ENCODE measurements at regions not wholly inside any gene's neighbourhood (a gene's known extent, or its start where the extent isn't known, plus 50 kb on each side); places are given as distances from the start of the nearest gene placed in this dataset.

DNA sequence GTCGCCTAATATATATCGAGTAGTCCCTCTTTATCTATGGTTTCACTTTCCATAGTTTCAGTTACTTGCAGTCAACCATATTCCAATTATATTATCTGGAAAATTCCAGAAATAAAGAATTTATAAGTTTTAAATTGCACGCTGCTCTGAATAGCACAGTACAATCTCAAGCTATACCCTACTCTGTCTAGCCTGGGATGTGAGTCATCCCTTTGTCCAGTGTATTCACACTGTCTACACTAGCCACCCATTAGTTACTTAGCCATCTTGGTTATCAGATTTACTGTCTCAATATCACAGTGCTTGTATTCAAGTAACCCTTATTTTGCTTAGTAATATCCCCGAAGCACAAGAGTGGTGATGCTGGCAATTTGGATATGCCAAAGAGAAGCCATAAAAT is 72.1 kb upstream of the EOMES start (continued):
- TF ChIP-seq, protein P1, sequence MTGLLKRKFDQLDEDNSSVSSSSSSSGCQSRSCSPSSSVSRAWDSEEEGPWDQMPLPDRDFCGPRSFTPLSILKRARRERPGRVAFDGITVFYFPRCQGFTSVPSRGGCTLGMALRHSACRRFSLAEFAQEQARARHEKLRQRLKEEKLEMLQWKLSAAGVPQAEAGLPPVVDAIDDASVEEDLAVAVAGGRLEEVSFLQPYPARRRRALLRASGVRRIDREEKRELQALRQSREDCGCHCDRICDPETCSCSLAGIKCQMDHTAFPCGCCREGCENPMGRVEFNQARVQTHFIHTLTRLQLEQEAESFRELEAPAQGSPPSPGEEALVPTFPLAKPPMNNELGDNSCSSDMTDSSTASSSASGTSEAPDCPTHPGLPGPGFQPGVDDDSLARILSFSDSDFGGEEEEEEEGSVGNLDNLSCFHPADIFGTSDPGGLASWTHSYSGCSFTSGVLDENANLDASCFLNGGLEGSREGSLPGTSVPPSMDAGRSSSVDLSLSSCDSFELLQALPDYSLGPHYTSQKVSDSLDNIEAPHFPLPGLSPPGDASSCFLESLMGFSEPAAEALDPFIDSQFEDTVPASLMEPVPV (CRISPR knock-in tag; IDR thresholded peaks at IDR 0.05): no peak
- TF ChIP-seq ZBTB7B (CRISPR knock-in tag; IDR thresholded peaks at IDR 0.05) (no peak), ZNF619 (CRISPR knock-in tag; IDR thresholded peaks at IDR 0.05) (no peak), HNF4G (IDR thresholded peaks at IDR 0.05; ENCODE audit: borderline replicate concordance, low read depth, low read length) (no peak), HNF4G (CRISPR knock-in tag; IDR thresholded peaks at IDR 0.05; ENCODE audit: borderline replicate concordance, low read depth) (no peak)

DNA sequence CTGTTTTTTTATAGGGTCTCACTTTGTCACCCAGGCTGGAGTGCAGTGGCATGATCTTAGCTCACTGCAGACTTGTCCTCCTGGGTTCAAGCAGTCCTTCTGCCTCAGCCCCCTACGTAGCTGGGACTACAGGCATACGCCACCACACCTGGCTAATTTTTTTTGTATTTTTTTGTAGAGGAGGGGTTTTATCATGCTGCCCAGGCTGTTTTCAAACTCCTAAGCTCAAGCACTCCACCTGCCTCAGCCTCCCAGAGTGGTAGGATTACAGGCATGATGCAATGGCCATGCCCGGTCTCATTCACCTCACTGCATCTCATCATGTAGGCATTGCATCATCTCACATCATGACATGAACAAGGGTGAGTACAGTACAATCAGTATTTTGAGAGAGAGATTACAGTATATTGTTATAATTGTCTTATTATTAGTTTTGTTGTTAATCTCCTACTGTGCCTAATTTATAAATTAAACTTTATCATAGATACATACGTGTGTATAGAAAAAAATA is 74.3 kb upstream of the EOMES start:
- peaks cover 0 to 3% of the 10 kb centered on the region in 2 experiments; a peak in 1 of 5 replicates for H3K27me3 ChIP-seq (ENCODE audit: control insufficient read depth in 1 of 2, insufficient read depth in 2 of 2, low read length in 2 of 2)
- no peak overlapping the region for H3K27ac ChIP-seq (ENCODE audit: extremely low read length, insufficient read depth, low read length)
- H2AFZ ChIP-seq (ENCODE audit: low read length): no peak overlapping the region
- H3K9ac ChIP-seq (ENCODE audit: insufficient read depth, low read depth, low read length): no peak overlapping the region
- in situ Hi-C loops (cut with HindIII; ENCODE audit: extremely low pct_ligation_motif_present, low pct_unique_long_range_greater_than_20kb): no loop called here
- no TSS peak for BruUV-seq (replicated peaks)
- TF ChIP-seq, protein P2, sequence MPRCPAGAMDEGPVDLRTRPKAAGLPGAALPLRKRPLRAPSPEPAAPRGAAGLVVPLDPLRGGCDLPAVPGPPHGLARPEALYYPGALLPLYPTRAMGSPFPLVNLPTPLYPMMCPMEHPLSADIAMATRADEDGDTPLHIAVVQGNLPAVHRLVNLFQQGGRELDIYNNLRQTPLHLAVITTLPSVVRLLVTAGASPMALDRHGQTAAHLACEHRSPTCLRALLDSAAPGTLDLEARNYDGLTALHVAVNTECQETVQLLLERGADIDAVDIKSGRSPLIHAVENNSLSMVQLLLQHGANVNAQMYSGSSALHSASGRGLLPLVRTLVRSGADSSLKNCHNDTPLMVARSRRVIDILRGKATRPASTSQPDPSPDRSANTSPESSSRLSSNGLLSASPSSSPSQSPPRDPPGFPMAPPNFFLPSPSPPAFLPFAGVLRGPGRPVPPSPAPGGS (CRISPR knock-in tag; IDR thresholded peaks at IDR 0.05): no peak
- TF ChIP-seq ATF7 (IDR thresholded peaks at IDR 0.05) (peak; percentile 27; the same call in 1 of the 2 replicates), ATF7 (CRISPR knock-in tag; IDR thresholded peaks at IDR 0.05) (no peak), HMGA1 (CRISPR knock-in tag; conservative IDR thresholded peaks at IDR 0.05) (no peak), NFE2L1 (CRISPR knock-in tag; IDR thresholded peaks at IDR 0.05; ENCODE audit: borderline replicate concordance) (no peak), CCAR2 (optimal IDR thresholded peaks at IDR 0.05; ENCODE audit: low read depth, low read length) (no peak), CEBPB (IDR thresholded peaks at IDR 0.05; ENCODE audit: borderline replicate concordance, low read depth, low read length) (peak; percentile 57; the same call in 1 of the 2 replicates)
- TF ChIP-seq, protein P3, sequence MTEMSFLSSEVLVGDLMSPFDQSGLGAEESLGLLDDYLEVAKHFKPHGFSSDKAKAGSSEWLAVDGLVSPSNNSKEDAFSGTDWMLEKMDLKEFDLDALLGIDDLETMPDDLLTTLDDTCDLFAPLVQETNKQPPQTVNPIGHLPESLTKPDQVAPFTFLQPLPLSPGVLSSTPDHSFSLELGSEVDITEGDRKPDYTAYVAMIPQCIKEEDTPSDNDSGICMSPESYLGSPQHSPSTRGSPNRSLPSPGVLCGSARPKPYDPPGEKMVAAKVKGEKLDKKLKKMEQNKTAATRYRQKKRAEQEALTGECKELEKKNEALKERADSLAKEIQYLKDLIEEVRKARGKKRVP (CRISPR knock-in tag; IDR thresholded peaks at IDR 0.05): peak in 1 of 2 experiments; percentile 41; a peak in 1 of 4 replicates
- TF ChIP-seq, protein P4, sequence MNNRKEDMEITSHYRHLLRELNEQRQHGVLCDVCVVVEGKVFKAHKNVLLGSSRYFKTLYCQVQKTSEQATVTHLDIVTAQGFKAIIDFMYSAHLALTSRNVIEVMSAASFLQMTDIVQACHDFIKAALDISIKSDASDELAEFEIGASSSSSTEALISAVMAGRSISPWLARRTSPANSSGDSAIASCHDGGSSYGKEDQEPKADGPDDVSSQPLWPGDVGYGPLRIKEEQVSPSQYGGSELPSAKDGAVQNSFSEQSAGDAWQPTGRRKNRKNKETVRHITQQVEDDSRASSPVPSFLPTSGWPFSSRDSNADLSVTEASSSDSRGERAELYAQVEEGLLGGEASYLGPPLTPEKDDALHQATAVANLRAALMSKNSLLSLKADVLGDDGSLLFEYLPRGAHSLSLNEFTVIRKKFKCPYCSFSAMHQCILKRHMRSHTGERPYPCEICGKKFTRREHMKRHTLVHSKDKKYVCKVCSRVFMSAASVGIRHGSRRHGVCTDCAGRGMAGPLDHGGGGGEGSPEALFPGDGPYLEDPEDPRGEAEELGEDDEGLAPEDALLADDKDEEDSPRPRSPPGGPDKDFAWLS (CRISPR knock-in tag; IDR thresholded peaks at IDR 0.05; ENCODE audit: borderline replicate concordance): no peak
- ChIA-PET CTCF (ENCODE audit: low intra/inter-chr PET ratio, low total read pairs) (no interaction called here), POLR2A (no interaction called here)
- intact Hi-C loops (cut with micrococcal nuclease; ENCODE audit: unreplicated experiment): no loop called here
- ATAC-seq (no peak), DNase-seq (ENCODE audit: low spot score) (no peak), FAIRE-seq (no peak)
- WGBS (ENCODE audit: low lambda C conversion rate): 0% methylated on average over 4 of the region's 4 CpGs
- no peak overlapping the region for H3K4me2 ChIP-seq (ENCODE audit: low read depth, low read length)
- no peaks in the 10 kb centered on the region for H3K4me1 ChIP-seq (ENCODE audit: insufficient read depth, low read length)
- H3K9me3 ChIP-seq (ENCODE audit: low read length): no peaks in the 10 kb centered on the region
- H3K4me3 ChIP-seq (replicated peaks in 1 of 3; ENCODE audit: insufficient read depth in 1 of 3, low read depth in 2 of 3, low read length in 3 of 3): no peak overlapping the region
- no peaks in the 10 kb centered on the region for H4K20me1 ChIP-seq (ENCODE audit: insufficient read depth, low read length)
- no peaks in the 10 kb centered on the region for H3K36me3 ChIP-seq (replicated peaks in 1 of 2; ENCODE audit: control insufficient read depth in 1 of 2, insufficient read depth in 2 of 2, low read length in 2 of 2)
- H3K79me2 ChIP-seq (ENCODE audit: insufficient read depth, low read length): no peaks in the 10 kb centered on the region

Data from HepG2 (cell line).